ENCODE measurements at regions not wholly inside any gene's neighbourhood (a gene's known extent, or its start where the extent isn't known, plus 50 kb on each side); places are given as distances from the start of the nearest gene placed in this dataset.
"Not testable (repeated sequence)": the region's sequence is repeated elsewhere in the genome, so short reads cannot be mapped to it uniquely, and the experiment has no call there.

GRCh38 chrX:47746446-47746845 lies 87.5 kb upstream of the UXT start:
- TF ChIP-seq EZH2phosphoT487 (IDR thresholded peaks at IDR 0.05; ENCODE audit: borderline replicate concordance), result no peak
- no peak for TF ChIP-seq CTCF (conservative IDR thresholded peaks at IDR 0.05; ENCODE audit: low read length)
- H3K4me1 ChIP-seq (ENCODE audit: insufficient read depth, low read length, poor library complexity, severe bottlenecking), result no peaks in the 10 kb centered on the region
- no peaks in the 10 kb centered on the region for H3K79me2 ChIP-seq (ENCODE audit: insufficient read depth, low read length)
- H3K9me2 ChIP-seq (replicated peaks; ENCODE audit: low read depth, low read length), result no peaks in the 10 kb centered on the region
- H3K9me3 ChIP-seq (ENCODE audit: insufficient read depth, low read depth, low read length), result no peaks in the 10 kb centered on the region
- H2AFZ ChIP-seq (ENCODE audit: low read length), result no peak overlapping the region
- no peaks in the 10 kb centered on the region for H3K36me3 ChIP-seq (ENCODE audit: insufficient read depth, low read length)
- H3F3A ChIP-seq (ENCODE audit: low read depth), result no peaks in the 10 kb centered on the region
- H3K4me3 ChIP-seq (ENCODE audit: low read length, poor library complexity, severe bottlenecking), result no peak overlapping the region
- H4K20me1 ChIP-seq (ENCODE audit: insufficient read depth, low read length, poor library complexity, severe bottlenecking), result no peaks in the 10 kb centered on the region
- H3K27me3 ChIP-seq (ENCODE audit: insufficient read depth, low read length, poor library complexity, severe bottlenecking), result no peaks in the 10 kb centered on the region
- H3K9ac ChIP-seq (ENCODE audit: low read depth, low read length, poor library complexity, severe bottlenecking), result no peak overlapping the region
- H3K4me2 ChIP-seq (ENCODE audit: low read depth, low read length, poor library complexity, severe bottlenecking), result no peak overlapping the region

DNA sequence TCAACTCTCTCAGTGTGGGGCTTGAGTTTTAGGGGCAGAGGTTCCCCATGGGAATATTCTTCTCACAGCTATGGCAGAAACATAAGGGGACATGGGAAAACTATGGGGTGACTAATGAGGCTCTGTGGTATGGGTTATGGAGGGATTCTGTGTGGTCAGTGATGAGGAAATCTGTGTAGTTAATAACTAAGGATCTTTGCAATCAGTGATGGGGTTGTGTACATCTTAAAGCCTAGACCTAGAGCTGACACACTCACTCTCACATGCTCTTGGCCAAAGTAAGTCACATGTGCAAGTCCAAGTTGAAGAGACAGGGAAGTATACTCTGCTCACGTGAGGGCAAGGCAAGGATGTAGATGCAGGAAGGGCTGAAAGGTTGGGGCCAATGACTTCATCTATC lies 86.4 kb upstream of the UXT start:
- H3K4me3 ChIP-seq (ENCODE audit: low read length, poor library complexity, severe bottlenecking), result no peak overlapping the region
- no peaks in the 10 kb centered on the region for H3K36me3 ChIP-seq (ENCODE audit: insufficient read depth, low read length)
- H3K9ac ChIP-seq (ENCODE audit: low read depth, low read length, poor library complexity, severe bottlenecking), result no peak overlapping the region
- no peak overlapping the region for H2AFZ ChIP-seq (ENCODE audit: low read length)
- H3F3A ChIP-seq (ENCODE audit: low read depth), result no peaks in the 10 kb centered on the region
- H4K20me1 ChIP-seq (ENCODE audit: insufficient read depth, low read length, poor library complexity, severe bottlenecking), result no peaks in the 10 kb centered on the region
- H3K4me2 ChIP-seq (ENCODE audit: low read depth, low read length, poor library complexity, severe bottlenecking), result no peak overlapping the region
- no peaks in the 10 kb centered on the region for H3K79me2 ChIP-seq (ENCODE audit: insufficient read depth, low read length)
- no peaks in the 10 kb centered on the region for H3K9me2 ChIP-seq (replicated peaks; ENCODE audit: low read depth, low read length)
- no peaks in the 10 kb centered on the region for H3K9me3 ChIP-seq (ENCODE audit: insufficient read depth, low read depth, low read length)
- no peaks in the 10 kb centered on the region for H3K27me3 ChIP-seq (ENCODE audit: insufficient read depth, low read length, poor library complexity, severe bottlenecking)
- H3K4me1 ChIP-seq (ENCODE audit: insufficient read depth, low read length, poor library complexity, severe bottlenecking), result no peaks in the 10 kb centered on the region
- TF ChIP-seq CTCF (conservative IDR thresholded peaks at IDR 0.05; ENCODE audit: low read length) (no peak), EZH2phosphoT487 (IDR thresholded peaks at IDR 0.05; ENCODE audit: borderline replicate concordance) (no peak)

- Histone ChIP-seq H4K20me1 (ENCODE audit: insufficient read depth, low read length, poor library complexity, severe bottlenecking) (no peaks in the 10 kb centered on the region), H2AFZ (ENCODE audit: low read length) (no peak overlapping the region), H3K4me3 (ENCODE audit: low read length, poor library complexity, severe bottlenecking) (no peak overlapping the region), H3K27me3 (ENCODE audit: insufficient read depth, low read length, poor library complexity, severe bottlenecking) (no peaks in the 10 kb centered on the region), H3K4me2 (ENCODE audit: low read depth, low read length, poor library complexity, severe bottlenecking) (no peak overlapping the region), H3K79me2 (ENCODE audit: insufficient read depth, low read length) (no peaks in the 10 kb centered on the region), H3K9me2 (replicated peaks; ENCODE audit: low read depth, low read length) (no peaks in the 10 kb centered on the region), H3K9ac (ENCODE audit: low read depth, low read length, poor library complexity, severe bottlenecking) (no peak overlapping the region), H3K9me3 (ENCODE audit: insufficient read depth, low read depth, low read length) (no peaks in the 10 kb centered on the region), H3F3A (ENCODE audit: low read depth) (no peaks in the 10 kb centered on the region), H3K4me1 (ENCODE audit: insufficient read depth, low read length, poor library complexity, severe bottlenecking) (no peaks in the 10 kb centered on the region), H3K36me3 (ENCODE audit: insufficient read depth, low read length) (no peaks in the 10 kb centered on the region)
- TF ChIP-seq CTCF (conservative IDR thresholded peaks at IDR 0.05; ENCODE audit: low read length), result no peak
- TF ChIP-seq EZH2phosphoT487 (IDR thresholded peaks at IDR 0.05; ENCODE audit: borderline replicate concordance), result no peak
These were observed 84.5 kb upstream of the UXT start for GRCh38 chrX:47743504-47743903.

DNA sequence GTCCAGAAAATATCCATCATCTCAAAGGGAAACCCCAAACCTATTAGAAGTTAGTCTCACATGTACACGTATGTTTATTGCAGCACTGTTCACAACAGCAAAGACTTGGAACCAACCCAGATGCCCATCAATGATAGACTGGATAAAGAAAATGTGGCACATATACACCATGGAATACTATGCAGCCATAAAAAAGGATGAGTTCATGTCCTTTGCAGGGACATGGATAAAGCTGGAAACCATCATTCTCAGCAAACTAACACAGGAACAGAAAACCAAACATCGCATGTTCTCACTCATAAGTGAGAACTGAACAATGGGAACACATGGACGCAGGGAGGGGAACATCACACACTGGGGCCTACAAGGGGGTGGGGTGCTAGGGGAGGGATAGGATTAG lies 79.9 kb upstream of the UXT start:
- H3K36me3 ChIP-seq (ENCODE audit: insufficient read depth, low read length); H3K4me3 ChIP-seq (ENCODE audit: low read length, poor library complexity, severe bottlenecking); H2AFZ ChIP-seq (ENCODE audit: low read length); H3K4me1 ChIP-seq (ENCODE audit: insufficient read depth, low read length, poor library complexity, severe bottlenecking); H3K9me3 ChIP-seq (ENCODE audit: insufficient read depth, low read depth, low read length); H3F3A ChIP-seq (ENCODE audit: low read depth); H3K9ac ChIP-seq (ENCODE audit: low read depth, low read length, poor library complexity, severe bottlenecking); H3K9me2 ChIP-seq (replicated peaks; ENCODE audit: low read depth, low read length); H3K79me2 ChIP-seq (ENCODE audit: insufficient read depth, low read length); H3K4me2 ChIP-seq (ENCODE audit: low read depth, low read length, poor library complexity, severe bottlenecking); H4K20me1 ChIP-seq (ENCODE audit: insufficient read depth, low read length, poor library complexity, severe bottlenecking); H3K27me3 ChIP-seq (ENCODE audit: insufficient read depth, low read length, poor library complexity, severe bottlenecking): not testable (repeated sequence)
